B cell (primary cell): ENCODE measurements at regions not wholly inside any gene's neighbourhood (a gene's known extent, or its start where the extent isn't known, plus 50 kb on each side); places are given as distances from the start of the nearest gene placed in this dataset.

Experiments
- ATAC-seq: fragments of 200-7000 bp; cut with Tn5 transposase; one replicate; pipeline ENCODE4 v1.10.0; 2021; ENCODE audit warnings: low read depth, mild to moderate bottlenecking, moderate number of reproducible peaks, moderate library complexity
- CTCF ChIA-PET: fragments of 350-600 bp; sonication (Branson Sonifier 250); formaldehyde crosslinking; loops from one replicate; lab custom pipeline; 2021; ENCODE audit warnings: antibody characterized with exemption, inconsistent platforms; lab: Charles Lee
- POLR2A ChIA-PET: fragments of 350-600 bp; sonication (Branson Sonifier 250); formaldehyde crosslinking; loops from one replicate; lab custom pipeline; 2021; ENCODE audit warnings: antibody characterized with exemption; lab: Charles Lee
- DNase-seq: peaks from one replicate; pipeline ENCODE4 v3.0.0; 2013
- H2AFZ ChIP-seq: 2 replicates; pipeline ENCODE4 v1.6.1; 2012; ENCODE audit warnings: mild to moderate bottlenecking, low read depth, low read length; ENCODE audit not compliant: insufficient read depth, poor library complexity, severe bottlenecking
- H3K27ac ChIP-seq, 2 donors: 1 replicate in 1 of 2; 2 replicates in 1 of 2; pipeline ENCODE4 v1.5.1; 2012 to 2013; ENCODE audit warnings: low read length in 2 of 2, mild to moderate bottlenecking in 2 of 2, moderate library complexity in 1 of 2
- H3K27me3 ChIP-seq, 4 experiments: fragments of 200-600 bp in 1 of 4; sonication (generic) in 1 of 4; replicated peaks in 1 of 4; 1 replicate in 2 of 4; 2 replicates in 2 of 4; pipeline versions ENCODE4 v1.6.1 to v1.7.0; 2013 to 2016; ENCODE audit warnings: low read length in 3 of 4, mild to moderate bottlenecking in 2 of 4, mixed read lengths in 1 of 4, moderate library complexity in 1 of 4; ENCODE audit not compliant: insufficient read depth in 4 of 4, control insufficient read depth in 3 of 4; ENCODE audit errors: control extremely low read depth in 1 of 4
- H3K36me3 ChIP-seq, 2 experiments: replicated peaks in 1 of 2; 1 replicate in 1 of 2; 2 replicates in 1 of 2; pipeline versions ENCODE4 v1.6.1 to v1.7.1; 2013; ENCODE audit warnings: low read length in 1 of 2; ENCODE audit not compliant: insufficient read depth in 2 of 2, control insufficient read depth in 1 of 2; ENCODE audit errors: control extremely low read depth in 1 of 2, extremely low read depth in 1 of 2
- H3K4me1 ChIP-seq, 2 donors: fragments of 200-600 bp in 1 of 2; sonication (generic) in 1 of 2; 1 replicate in 1 of 2; 2 replicates in 1 of 2; pipeline versions ENCODE4 v1.5.1 to v1.6.1; 2013 to 2017; ENCODE audit warnings: low read length in 2 of 2; ENCODE audit not compliant: control insufficient read depth in 2 of 2, insufficient read depth in 2 of 2
- H3K4me2 ChIP-seq: replicated peaks from 2 replicates; pipeline ENCODE3; 2012; ENCODE audit warnings: mild to moderate bottlenecking, low read depth, low read length; ENCODE audit not compliant: poor library complexity, severe bottlenecking
- H3K4me3 ChIP-seq, 5 experiments: fragments of 200-600 bp in 1 of 5; sonication (generic) in 1 of 5; 1 replicate in 3 of 5; 2 replicates in 2 of 5; pipeline versions ENCODE4 v1.5.1 to v1.7.0; 2011 to 2016; ENCODE audit warnings: low read length in 4 of 5, mild to moderate bottlenecking in 4 of 5, low read depth in 2 of 5, control low read depth in 1 of 5, moderate library complexity in 1 of 5; ENCODE audit not compliant: insufficient read depth in 1 of 5; ENCODE audit errors: control extremely low read depth in 1 of 5, extremely low read depth in 1 of 5
- H3K79me2 ChIP-seq: fragments of 200-600 bp; sonication (generic); one replicate; pipeline ENCODE4 v1.6.0; 2016; ENCODE audit warnings: low read length; ENCODE audit not compliant: control insufficient read depth, insufficient read depth
- H3K9ac ChIP-seq: fragments of 200-600 bp; sonication (generic); 2 replicates; pipeline ENCODE4 v1.6.1; 2017; ENCODE audit warnings: mild to moderate bottlenecking, low read length, moderate library complexity
- H3K9me3 ChIP-seq, 3 donors: one replicate each; pipeline versions ENCODE4 v1.6.1 to v1.7.1; 2013; ENCODE audit warnings: low read length in 2 of 3; ENCODE audit not compliant: control insufficient read depth in 2 of 3, insufficient read depth in 1 of 3; ENCODE audit errors: control extremely low read depth in 1 of 3
- H4K20me1 ChIP-seq: 2 replicates; pipeline ENCODE4 v1.6.0; 2012; ENCODE audit warnings: mild to moderate bottlenecking, low read length; ENCODE audit not compliant: insufficient read depth, control insufficient read depth, poor library complexity, severe bottlenecking
- H3K27ac Mint-ChIP-seq: one replicate; pipeline ENCODE4 v1.8.0; 2021; ENCODE audit warnings: mixed read lengths
- H3K27me3 Mint-ChIP-seq: one replicate; pipeline ENCODE4 v1.8.0; 2021; ENCODE audit warnings: mixed read lengths
- H3K4me1 Mint-ChIP-seq: one replicate; pipeline ENCODE4 v1.8.0; 2021; ENCODE audit warnings: mixed read lengths
- H3K4me3 Mint-ChIP-seq: one replicate; pipeline ENCODE4 v1.8.0; 2021; ENCODE audit warnings: mixed read lengths
- H3K9me3 Mint-ChIP-seq: one replicate; pipeline ENCODE4 v1.8.0; 2022; ENCODE audit warnings: mixed read lengths; ENCODE audit not compliant: insufficient read depth
- EZH2 ChIP-seq: IDR thresholded peaks from 2 replicates; pipeline ENCODE4 v1.6.1; 2012; ENCODE audit warnings: borderline replicate concordance, low read depth, mild to moderate bottlenecking, moderate library complexity, low read length; ENCODE audit not compliant: insufficient read depth, poor library complexity, severe bottlenecking
- WGBS: methylation state at CpG from one replicate; pipeline ENCODE4 v1.1.5; 2013; ENCODE audit warnings: missing lambda C conversion rate; ENCODE audit not compliant: insufficient coverage; 5-methylcytosine and 5-hydroxymethylcytosine counted together
- intact Hi-C: fragments of 100-400 bp; cut with micrococcal nuclease; formaldehyde crosslinking; loops from one replicate; pipeline ENCODE4 v1.10.0; 2022
- TF ChIP-seq, protein P1 (sequence below): fragments of 200-600 bp; IDR thresholded peaks from one replicate; pipeline ENCODE4 v1.8.0; 2022; ENCODE audit warnings: antibody characterized with exemption, mild to moderate bottlenecking

- intact Hi-C loops = no loop called here
- WGBS = 83% methylated on average over 2 of the region's 2 CpGs
- no peak overlapping the region for H3K9ac ChIP-seq
- no peaks in the 10 kb centered on the region for H3K36me3 ChIP-seq
- Mint-ChIP-seq H3K27ac (no peak overlapping the region), H3K4me1 (no peaks in the 10 kb centered on the region), H3K9me3 (peaks cover 8% of the 10 kb centered on the region), H3K4me3 (no peak overlapping the region), H3K27me3 (no peaks in the 10 kb centered on the region)
- no peak overlapping the region for H2AFZ ChIP-seq
- no peaks in the 10 kb centered on the region for H3K9me3 ChIP-seq
- CTCF ChIA-PET = no interaction called here
- no peaks in the 10 kb centered on the region for H4K20me1 ChIP-seq
- no peaks in the 10 kb centered on the region for H3K4me1 ChIP-seq
- no peaks in the 10 kb centered on the region for H3K79me2 ChIP-seq
- TF ChIP-seq, protein P1, sequence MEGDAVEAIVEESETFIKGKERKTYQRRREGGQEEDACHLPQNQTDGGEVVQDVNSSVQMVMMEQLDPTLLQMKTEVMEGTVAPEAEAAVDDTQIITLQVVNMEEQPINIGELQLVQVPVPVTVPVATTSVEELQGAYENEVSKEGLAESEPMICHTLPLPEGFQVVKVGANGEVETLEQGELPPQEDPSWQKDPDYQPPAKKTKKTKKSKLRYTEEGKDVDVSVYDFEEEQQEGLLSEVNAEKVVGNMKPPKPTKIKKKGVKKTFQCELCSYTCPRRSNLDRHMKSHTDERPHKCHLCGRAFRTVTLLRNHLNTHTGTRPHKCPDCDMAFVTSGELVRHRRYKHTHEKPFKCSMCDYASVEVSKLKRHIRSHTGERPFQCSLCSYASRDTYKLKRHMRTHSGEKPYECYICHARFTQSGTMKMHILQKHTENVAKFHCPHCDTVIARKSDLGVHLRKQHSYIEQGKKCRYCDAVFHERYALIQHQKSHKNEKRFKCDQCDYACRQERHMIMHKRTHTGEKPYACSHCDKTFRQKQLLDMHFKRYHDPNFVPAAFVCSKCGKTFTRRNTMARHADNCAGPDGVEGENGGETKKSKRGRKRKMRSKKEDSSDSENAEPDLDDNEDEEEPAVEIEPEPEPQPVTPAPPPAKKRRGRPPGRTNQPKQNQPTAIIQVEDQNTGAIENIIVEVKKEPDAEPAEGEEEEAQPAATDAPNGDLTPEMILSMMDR = no peak
- TF ChIP-seq EZH2 = no peak
- H3K27ac ChIP-seq = no peak overlapping the region
- no peak for DNase-seq
- no peak overlapping the region for H3K4me3 ChIP-seq
- no peak for ATAC-seq
- POLR2A ChIA-PET = no interaction called here
- H3K27me3 ChIP-seq = no peaks in the 10 kb centered on the region
- H3K4me2 ChIP-seq = no peak overlapping the region
These were observed 1474.2 kb upstream of the CELF4 start for GRCh38 chr18:39039813-39040212.

DNA sequence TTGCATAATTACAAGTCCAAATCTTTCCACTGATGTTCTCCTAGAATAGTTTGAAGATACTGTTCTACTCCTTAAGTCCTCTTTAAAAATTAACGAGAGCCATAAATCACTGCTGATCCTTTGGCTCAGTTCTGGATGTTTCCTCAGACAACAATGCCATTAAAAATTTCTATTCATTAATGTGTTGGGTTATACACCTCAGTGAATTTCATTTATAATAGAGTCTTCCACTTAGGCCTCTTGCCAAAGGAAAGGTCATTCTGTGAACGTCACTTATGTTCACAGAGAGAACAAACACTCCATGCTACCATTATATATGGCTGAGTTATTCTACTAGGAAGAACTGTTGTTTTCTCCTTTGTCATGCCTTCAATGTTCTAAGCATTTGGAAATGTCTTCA, 1472.3 kb upstream of the CELF4 start:
- CTCF ChIA-PET = no interaction called here
- intact Hi-C loops = no loop called here

More for the DNA sequence above, 1472.3 kb upstream of the CELF4 start:
- ATAC-seq (no peak), DNase-seq (no peak)
- Histone ChIP-seq H3K9ac (no peak overlapping the region), H3K36me3 (no peaks in the 10 kb centered on the region), H3K9me3 (no peaks in the 10 kb centered on the region), H3K4me1 (no peaks in the 10 kb centered on the region), H4K20me1 (no peaks in the 10 kb centered on the region), H2AFZ (no peak overlapping the region), H3K4me2 (no peak overlapping the region), H3K27ac (no peak overlapping the region), H3K79me2 (no peaks in the 10 kb centered on the region), H3K27me3 (no peaks in the 10 kb centered on the region), H3K4me3 (no peak overlapping the region)
- peaks cover 8% of the 10 kb centered on the region for H3K9me3 Mint-ChIP-seq
- no peaks in the 10 kb centered on the region for H3K4me1 Mint-ChIP-seq
- WGBS = no CpG with 5 or more reads among the region's 2 CpGs
- no peak overlapping the region for H3K4me3 Mint-ChIP-seq
- TF ChIP-seq, protein P1 = no peak
- no peak for TF ChIP-seq EZH2
- POLR2A ChIA-PET = no interaction called here
- no peaks in the 10 kb centered on the region for H3K27me3 Mint-ChIP-seq
- no peak overlapping the region for H3K27ac Mint-ChIP-seq
